ENCODE measurements at regions not wholly inside any gene's neighbourhood (a gene's known extent, or its start where the extent isn't known, plus 50 kb on each side); places are given as distances from the start of the nearest gene placed in this dataset.

- ATAC-seq: no peak
- no peaks in the 10 kb centered on the region for H3K9me3 Mint-ChIP-seq (ENCODE audit: low read depth)
- CTCF ChIA-PET: interaction anchor here (0.8 kb wide), 1 partner anchor 13 kb away, joined by 3 read pairs; no protein-coding TSS in a partner anchor
- DNase-seq: no peak
- H3K4me1 Mint-ChIP-seq: no peaks in the 10 kb centered on the region
- H3K4me3 Mint-ChIP-seq: no peak overlapping the region
- intact Hi-C loops (cut with DNase I, micrococcal nuclease): loop anchor here in 1 of 2 experiments (5.0 kb wide), 1 partner anchor 51 kb away; no protein-coding TSS in a partner anchor
- no peak overlapping the region for H3K27ac Mint-ChIP-seq
- H3K27me3 Mint-ChIP-seq: no peaks in the 10 kb centered on the region
- POLR2A ChIA-PET: no interaction called here
- H3K36me3 Mint-ChIP-seq (ENCODE audit: low read depth): no peaks in the 10 kb centered on the region
Observed at GRCh38 chr20:6831461-6831860, 64.0 kb downstream of the BMP2 start.

- ChIA-PET CTCF (no interaction called here), POLR2A (no interaction called here)
- H3K27me3 Mint-ChIP-seq: no peaks in the 10 kb centered on the region
- no peak overlapping the region for H3K4me3 Mint-ChIP-seq
- intact Hi-C loops (cut with DNase I, micrococcal nuclease): loop anchor here in 1 of 2 experiments (5.0 kb wide), 1 partner anchor 49 kb away; no protein-coding TSS in a partner anchor
- no peak overlapping the region for H3K27ac Mint-ChIP-seq
- no peaks in the 10 kb centered on the region for H3K36me3 Mint-ChIP-seq (ENCODE audit: low read depth)
- ATAC-seq: no peak
- no peaks in the 10 kb centered on the region for H3K4me1 Mint-ChIP-seq
- H3K9me3 Mint-ChIP-seq (ENCODE audit: low read depth): no peaks in the 10 kb centered on the region
- no peak for DNase-seq
Observed at GRCh38 chr20:6832811-6833210, 65.3 kb downstream of the BMP2 start.

- ATAC-seq (no peak), DNase-seq (no peak)
- Mint-ChIP-seq H3K9me3 (ENCODE audit: low read depth) (no peaks in the 10 kb centered on the region), H3K4me3 (no peak overlapping the region), H3K27ac (no peak overlapping the region), H3K4me1 (no peaks in the 10 kb centered on the region), H3K36me3 (ENCODE audit: low read depth) (no peaks in the 10 kb centered on the region), H3K27me3 (peaks cover 4% of the 10 kb centered on the region)
- intact Hi-C loops (cut with DNase I, micrococcal nuclease): no loop called here
- ChIA-PET POLR2A (no interaction called here), CTCF (no interaction called here)
Observed at GRCh38 chr20:6835609-6836008, 68.1 kb downstream of the BMP2 start.

GRCh38 chr20:6836821-6837374 lies 69.4 kb downstream of the BMP2 start:
- CTCF ChIA-PET: no interaction called here
- H3K27me3 Mint-ChIP-seq: peaks cover 4% of the 10 kb centered on the region
- DNase-seq: no peak
- H3K36me3 Mint-ChIP-seq (ENCODE audit: low read depth): no peaks in the 10 kb centered on the region
- H3K9me3 Mint-ChIP-seq (ENCODE audit: low read depth): no peaks in the 10 kb centered on the region
- H3K4me1 Mint-ChIP-seq: no peaks in the 10 kb centered on the region
- ATAC-seq: no peak
- intact Hi-C loops (cut with DNase I, micrococcal nuclease): no loop called here
- H3K27ac Mint-ChIP-seq: no peak overlapping the region
- H3K4me3 Mint-ChIP-seq: no peak overlapping the region
- POLR2A ChIA-PET: interaction anchor here (0.6 kb wide), 1 partner anchor 1120 kb away, joined by 3 read pairs; no protein-coding TSS in a partner anchor

GRCh38 chr20:6837730-6838129 lies 70.2 kb downstream of the BMP2 start:
- Mint-ChIP-seq H3K27ac (no peak overlapping the region), H3K4me1 (no peaks in the 10 kb centered on the region), H3K9me3 (ENCODE audit: low read depth) (no peaks in the 10 kb centered on the region), H3K36me3 (ENCODE audit: low read depth) (no peaks in the 10 kb centered on the region), H3K27me3 (peaks cover 4% of the 10 kb centered on the region), H3K4me3 (no peak overlapping the region)
- DNase-seq (no peak), ATAC-seq (no peak)
- ChIA-PET POLR2A (no interaction called here), CTCF (no interaction called here)
- intact Hi-C loops (cut with DNase I, micrococcal nuclease): no loop called here

- no peak overlapping the region for H3K27ac Mint-ChIP-seq
Observed at GRCh38 chr20:6838181-6838826, 70.8 kb downstream of the BMP2 start.

GRCh38 chr20:6841128-6841527 lies 73.6 kb downstream of the BMP2 start:
- Mint-ChIP-seq H3K9me3 (ENCODE audit: low read depth) (no peaks in the 10 kb centered on the region), H3K27me3 (peaks cover 4% of the 10 kb centered on the region), H3K27ac (no peak overlapping the region), H3K36me3 (ENCODE audit: low read depth) (no peaks in the 10 kb centered on the region), H3K4me1 (no peaks in the 10 kb centered on the region), H3K4me3 (no peak overlapping the region)
- ChIA-PET POLR2A (no interaction called here), CTCF (no interaction called here)
- ATAC-seq: no peak
- no peak for DNase-seq
- intact Hi-C loops (cut with DNase I, micrococcal nuclease): no loop called here

More at GRCh38 chr20:6838181-6838826, 70.8 kb downstream of the BMP2 start:
- no peak overlapping the region for H3K4me3 Mint-ChIP-seq
- intact Hi-C loops (cut with DNase I, micrococcal nuclease): no loop called here
- H3K9me3 Mint-ChIP-seq (ENCODE audit: low read depth): no peaks in the 10 kb centered on the region
- no peaks in the 10 kb centered on the region for H3K4me1 Mint-ChIP-seq
- CTCF ChIA-PET: interaction anchor here (0.6 to 1.1 kb wide), 3 partner anchors 9 to 296 kb away, joined by 3 to 5 read pairs (median 3); no protein-coding TSS in a partner anchor
- peak; percentile 5 for DNase-seq
- ATAC-seq: peak; percentile 33
- H3K36me3 Mint-ChIP-seq (ENCODE audit: low read depth): no peaks in the 10 kb centered on the region
- H3K27me3 Mint-ChIP-seq: peaks cover 4% of the 10 kb centered on the region
- POLR2A ChIA-PET: no interaction called here

GRCh38 chr20:6845141-6845540 lies 77.7 kb downstream of the BMP2 start:
- POLR2A ChIA-PET: no interaction called here
- CTCF ChIA-PET: no interaction called here
- no peak for ATAC-seq

GRCh38 chr20:6848041-6848440 lies 80.6 kb downstream of the BMP2 start:
- ChIA-PET CTCF (no interaction called here), POLR2A (no interaction called here)
- no peaks in the 10 kb centered on the region for H3K27me3 Mint-ChIP-seq
- intact Hi-C loops (cut with DNase I, micrococcal nuclease): no loop called here
- H3K36me3 Mint-ChIP-seq (ENCODE audit: low read depth): no peaks in the 10 kb centered on the region
- DNase-seq (no peak), ATAC-seq (no peak)
- H3K27ac Mint-ChIP-seq: no peak overlapping the region
- H3K4me1 Mint-ChIP-seq: no peaks in the 10 kb centered on the region
- peaks cover 2% of the 10 kb centered on the region for H3K9me3 Mint-ChIP-seq (ENCODE audit: low read depth)
- H3K4me3 Mint-ChIP-seq: no peak overlapping the region

More at GRCh38 chr20:6845141-6845540, 77.7 kb downstream of the BMP2 start:
- Mint-ChIP-seq H3K4me1 (no peaks in the 10 kb centered on the region), H3K27me3 (no peaks in the 10 kb centered on the region), H3K36me3 (ENCODE audit: low read depth) (no peaks in the 10 kb centered on the region), H3K27ac (no peak overlapping the region), H3K9me3 (ENCODE audit: low read depth) (peaks cover 2% of the 10 kb centered on the region), H3K4me3 (no peak overlapping the region)
- DNase-seq: no peak
- intact Hi-C loops (cut with DNase I, micrococcal nuclease): no loop called here

GRCh38 chr20:6848992-6849391 lies 81.5 kb downstream of the BMP2 start:
- no peak overlapping the region for H3K4me3 Mint-ChIP-seq
- DNase-seq (no peak), ATAC-seq (no peak)
- no peaks in the 10 kb centered on the region for H3K36me3 Mint-ChIP-seq (ENCODE audit: low read depth)
- intact Hi-C loops (cut with DNase I, micrococcal nuclease): no loop called here
- no peak overlapping the region for H3K27ac Mint-ChIP-seq
- H3K9me3 Mint-ChIP-seq (ENCODE audit: low read depth): peaks cover 2% of the 10 kb centered on the region
- H3K27me3 Mint-ChIP-seq: no peaks in the 10 kb centered on the region
- H3K4me1 Mint-ChIP-seq: no peaks in the 10 kb centered on the region
- CTCF ChIA-PET: no interaction called here
- POLR2A ChIA-PET: no interaction called here

GRCh38 chr20:6851136-6851535 lies 83.7 kb downstream of the BMP2 start:
- no peaks in the 10 kb centered on the region for H3K36me3 Mint-ChIP-seq (ENCODE audit: low read depth)
- H3K27me3 Mint-ChIP-seq: no peaks in the 10 kb centered on the region
- intact Hi-C loops (cut with DNase I, micrococcal nuclease): no loop called here
- DNase-seq (no peak), ATAC-seq (no peak)
- H3K9me3 Mint-ChIP-seq (ENCODE audit: low read depth): peaks cover 2% of the 10 kb centered on the region
- no peak overlapping the region for H3K27ac Mint-ChIP-seq
- ChIA-PET POLR2A (no interaction called here), CTCF (no interaction called here)
- no peak overlapping the region for H3K4me3 Mint-ChIP-seq
- H3K4me1 Mint-ChIP-seq: no peaks in the 10 kb centered on the region

GRCh38 chr20:6852478-6852877 lies 85.0 kb downstream of the BMP2 start:
- Mint-ChIP-seq H3K27me3 (no peaks in the 10 kb centered on the region), H3K36me3 (ENCODE audit: low read depth) (no peaks in the 10 kb centered on the region), H3K4me3 (no peak overlapping the region), H3K9me3 (ENCODE audit: low read depth) (peaks cover 2% of the 10 kb centered on the region), H3K4me1 (no peaks in the 10 kb centered on the region), H3K27ac (no peak overlapping the region)
- CTCF ChIA-PET: interaction anchor here (1.0 kb wide), 1 partner anchor 12 kb away, joined by 3 read pairs; no protein-coding TSS in a partner anchor
- intact Hi-C loops (cut with DNase I, micrococcal nuclease): no loop called here
- no peak for ATAC-seq
- POLR2A ChIA-PET: no interaction called here
- no peak for DNase-seq
